Gastroesophageal sphincter (tissue), 4 donors: ENCODE measurements at regions not wholly inside any gene's neighbourhood (a gene's known extent, or its start where the extent isn't known, plus 50 kb on each side); places are given as distances from the start of the nearest gene placed in this dataset.

Experiments used
- ATAC-seq: fragments of 150-250 bp; one replicate; pipeline ENCODE4 v1.9.1; 2016; ENCODE audit warnings: mild to moderate bottlenecking, moderate library complexity
- H3K27ac ChIP-seq, 4 donors: fragments of 200-600 bp; sonication (generic) in 3 of 4; 1 replicate in 3 of 4; 2 replicates in 1 of 4; pipeline ENCODE4 v1.5.1; 2016 to 2019
- H3K27me3 ChIP-seq: fragments of 200-600 bp; sonication (generic); one replicate; pipeline ENCODE4 v1.5.1; 2019
- H3K36me3 ChIP-seq, 2 donors: fragments of 200-600 bp; sonication (generic); one replicate each; pipeline ENCODE4 v1.5.1; 2019; ENCODE audit warnings: control low read depth in 1 of 2
- H3K4me1 ChIP-seq, 3 donors: fragments of 200-600 bp; sonication (generic); 1 replicate in 2 of 3; 2 replicates in 1 of 3; pipeline ENCODE4 v1.5.1; 2016 to 2019; ENCODE audit warnings: control low read depth in 2 of 3
- H3K4me3 ChIP-seq, 2 donors: fragments of 200-600 bp; sonication (generic); one replicate each; pipeline ENCODE4 v1.5.1; 2019; ENCODE audit warnings: mild to moderate bottlenecking in 1 of 2, moderate library complexity in 1 of 2
- H3K9me3 ChIP-seq, 3 donors: fragments of 200-600 bp; sonication (generic); one replicate each; pipeline ENCODE4 v1.5.1; 2017 to 2019; ENCODE audit warnings: control low read depth in 2 of 3
- EP300 ChIP-seq: sonication (generic); formaldehyde crosslinking; IDR thresholded peaks from one replicate; pipeline ENCODE4 v1.6.1; 2017; ENCODE audit warnings: antibody characterized with exemption, mild to moderate bottlenecking
- POLR2A ChIP-seq, 2 donors: fragments of 450-650 bp; IDR thresholded peaks; one replicate each; pipeline ENCODE4 v1.6.1; 2017; ENCODE audit warnings: antibody characterized with exemption in 2 of 2, mild to moderate bottlenecking in 2 of 2, moderate library complexity in 1 of 2
- POLR2AphosphoS5 ChIP-seq: sonication (generic); formaldehyde crosslinking; IDR thresholded peaks from one replicate; pipeline ENCODE4 v1.6.1; 2017; ENCODE audit warnings: antibody characterized with exemption
- WGBS, 2 donors: methylation state at CpG; one replicate each; pipeline ENCODE4 v1.1.5; 2018; ENCODE audit warnings: low coverage in 1 of 2; 5-methylcytosine and 5-hydroxymethylcytosine counted together
- TF ChIP-seq, protein P1 (sequence below), 4 experiments: fragments of 200-600 bp in 2 of 4; fragments of 450-650 bp in 2 of 4; sonication (generic) in 1 of 4; IDR thresholded peaks; one replicate each; pipeline ENCODE4 v1.5.1; 2017 to 2019; ENCODE audit warnings: antibody characterized with exemption in 4 of 4, mild to moderate bottlenecking in 2 of 4, moderate library complexity in 2 of 4

DNA sequence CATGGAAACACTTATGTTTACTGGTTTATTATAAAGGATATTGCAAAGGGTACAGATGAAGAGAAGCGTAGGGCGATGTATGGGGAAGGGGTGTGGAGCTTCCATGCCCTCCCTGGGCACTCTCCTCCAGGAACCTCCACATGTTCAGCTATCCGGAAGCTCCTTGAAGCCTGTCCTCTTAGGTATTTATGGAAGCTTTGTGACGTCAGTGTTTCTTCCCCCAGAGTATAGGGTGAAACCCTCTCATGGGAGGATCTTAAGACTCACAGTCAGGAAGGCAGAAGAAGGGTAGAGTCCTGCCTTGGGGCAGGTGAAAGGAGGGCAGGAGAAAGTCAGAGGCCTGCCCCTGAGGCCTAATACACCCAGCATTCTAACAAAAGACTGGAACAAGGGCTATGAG, 61.3 kb upstream of the CREB1 start:
- H3K27ac ChIP-seq = no peak overlapping the region
- 85 to 100% methylated on average over 1 to 3 of the region's 4 CpGs for WGBS, 2 donors
- no peak for TF ChIP-seq POLR2A (IDR thresholded peaks at IDR 0.05)
- TF ChIP-seq, protein P1, sequence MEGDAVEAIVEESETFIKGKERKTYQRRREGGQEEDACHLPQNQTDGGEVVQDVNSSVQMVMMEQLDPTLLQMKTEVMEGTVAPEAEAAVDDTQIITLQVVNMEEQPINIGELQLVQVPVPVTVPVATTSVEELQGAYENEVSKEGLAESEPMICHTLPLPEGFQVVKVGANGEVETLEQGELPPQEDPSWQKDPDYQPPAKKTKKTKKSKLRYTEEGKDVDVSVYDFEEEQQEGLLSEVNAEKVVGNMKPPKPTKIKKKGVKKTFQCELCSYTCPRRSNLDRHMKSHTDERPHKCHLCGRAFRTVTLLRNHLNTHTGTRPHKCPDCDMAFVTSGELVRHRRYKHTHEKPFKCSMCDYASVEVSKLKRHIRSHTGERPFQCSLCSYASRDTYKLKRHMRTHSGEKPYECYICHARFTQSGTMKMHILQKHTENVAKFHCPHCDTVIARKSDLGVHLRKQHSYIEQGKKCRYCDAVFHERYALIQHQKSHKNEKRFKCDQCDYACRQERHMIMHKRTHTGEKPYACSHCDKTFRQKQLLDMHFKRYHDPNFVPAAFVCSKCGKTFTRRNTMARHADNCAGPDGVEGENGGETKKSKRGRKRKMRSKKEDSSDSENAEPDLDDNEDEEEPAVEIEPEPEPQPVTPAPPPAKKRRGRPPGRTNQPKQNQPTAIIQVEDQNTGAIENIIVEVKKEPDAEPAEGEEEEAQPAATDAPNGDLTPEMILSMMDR (IDR thresholded peaks at IDR 0.05) = no peak
- no peak for TF ChIP-seq POLR2AphosphoS5
- TF ChIP-seq EP300 = no peak
- H3K27me3 ChIP-seq = no peaks in the 10 kb centered on the region
- H3K4me1 ChIP-seq = peaks cover 0 to 13% (median 8%) of the 10 kb centered on the region in 3 donors
- H3K4me3 ChIP-seq = no peak overlapping the region
- no peaks in the 10 kb centered on the region for H3K36me3 ChIP-seq
- no peaks in the 10 kb centered on the region for H3K9me3 ChIP-seq
- no peak for ATAC-seq

DNA sequence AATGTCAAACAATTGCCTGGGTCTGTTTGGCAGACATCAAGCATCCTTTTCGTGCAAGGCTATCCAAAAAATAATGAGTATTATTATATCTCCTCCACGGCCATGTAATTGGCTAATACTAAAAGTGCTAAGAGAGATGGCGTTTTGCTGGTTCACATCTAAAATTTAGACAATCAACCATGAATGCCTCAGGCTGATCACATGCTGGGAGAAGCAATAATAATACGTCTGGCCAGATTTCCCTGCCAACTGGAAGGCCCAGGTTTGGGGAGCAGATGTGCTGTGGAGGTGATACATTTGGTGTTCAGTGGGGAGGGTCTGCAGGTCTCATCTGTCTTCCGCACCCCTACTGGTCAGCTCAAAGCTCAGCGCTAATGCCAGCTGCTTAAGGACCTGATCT, 60.3 kb upstream of the CREB1 start:
- 70 to 76% methylated on average over 5 of the region's 6 CpGs for WGBS, 2 donors
- H3K4me3 ChIP-seq = no peak overlapping the region
- TF ChIP-seq POLR2AphosphoS5 (no peak), POLR2A (IDR thresholded peaks at IDR 0.05) (no peak), EP300 (no peak)
- TF ChIP-seq, protein P1 (IDR thresholded peaks at IDR 0.05) = no peak
- no peak overlapping the region for H3K27ac ChIP-seq
- no peaks in the 10 kb centered on the region for H3K36me3 ChIP-seq
- no peaks in the 10 kb centered on the region for H3K27me3 ChIP-seq
- no peak for ATAC-seq
- no peaks in the 10 kb centered on the region for H3K9me3 ChIP-seq
- H3K4me1 ChIP-seq = peaks cover 0 to 23% (median 12%) of the 10 kb centered on the region in 3 donors

DNA sequence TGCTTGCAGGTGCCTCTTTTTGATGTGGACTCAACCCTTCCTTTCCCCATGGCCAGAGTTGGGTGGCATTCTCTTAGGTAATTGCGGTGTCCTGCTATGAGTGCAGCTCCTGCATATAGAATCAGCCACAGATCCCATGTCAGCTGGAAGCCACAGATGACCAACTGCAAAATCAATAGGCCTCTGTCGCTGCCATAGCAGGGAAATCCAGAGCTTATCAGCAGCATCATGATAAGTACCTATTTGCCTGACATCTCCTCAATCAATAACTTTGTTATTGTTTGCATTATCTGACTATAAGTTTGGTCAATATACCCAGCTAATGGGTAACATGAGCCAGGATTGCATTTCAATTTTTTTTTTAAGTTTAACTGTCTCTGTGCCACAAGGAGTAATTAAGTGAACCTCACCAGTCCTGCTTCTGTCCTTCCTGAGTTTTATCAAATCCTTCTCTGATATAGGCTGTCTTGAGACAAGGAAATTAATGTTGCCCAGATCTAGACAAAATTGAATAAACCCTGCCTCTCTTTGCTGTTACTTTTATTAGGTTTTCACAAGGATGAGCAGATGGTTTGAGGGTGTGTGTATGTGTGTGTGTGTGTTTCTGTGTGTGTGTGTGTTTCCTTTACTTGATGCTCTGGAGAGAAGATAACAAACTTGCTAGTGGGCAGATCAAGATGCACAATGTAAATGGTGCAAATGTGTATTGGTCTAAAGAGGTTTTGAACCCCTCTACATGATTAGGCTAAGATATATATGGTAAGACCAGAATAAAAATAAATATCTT, 59.6 kb upstream of the CREB1 start:
- no peaks in the 10 kb centered on the region for H3K9me3 ChIP-seq
- no peaks in the 10 kb centered on the region for H3K27me3 ChIP-seq
- TF ChIP-seq EP300 = no peak
- no peak for TF ChIP-seq POLR2AphosphoS5
- TF ChIP-seq, protein P1 (IDR thresholded peaks at IDR 0.05) = no peak
- no peak for TF ChIP-seq POLR2A (IDR thresholded peaks at IDR 0.05)
- 96 to 100% methylated on average over 2 of the region's 2 CpGs for WGBS, 2 donors
- no peak overlapping the region for H3K27ac ChIP-seq
- peaks cover 0 to 28% (median 12%) of the 10 kb centered on the region in 3 donors for H3K4me1 ChIP-seq
- no peak for ATAC-seq
- no peaks in the 10 kb centered on the region for H3K36me3 ChIP-seq
- H3K4me3 ChIP-seq = no peak overlapping the region

DNA sequence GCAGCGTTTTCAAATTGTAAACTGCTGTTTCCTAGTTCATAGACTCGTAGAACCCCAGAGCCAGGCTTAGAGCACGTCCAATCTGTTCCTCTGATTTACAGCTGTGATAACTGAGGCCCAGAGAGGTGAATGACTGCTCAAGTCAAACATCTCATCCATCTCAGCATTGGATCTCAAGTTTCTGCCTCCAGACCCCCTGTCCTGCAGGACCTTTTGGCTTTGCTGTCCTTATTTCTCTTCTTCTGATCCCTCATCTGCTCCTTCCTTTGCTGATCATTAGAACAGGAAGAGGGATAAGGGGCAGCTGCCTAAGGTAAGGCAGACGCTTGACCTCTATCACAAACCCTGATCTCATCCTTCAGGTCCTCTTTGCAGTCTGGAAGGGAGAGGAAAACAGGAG, 58.5 kb upstream of the CREB1 start:
- no peaks in the 10 kb centered on the region for H3K36me3 ChIP-seq
- no peaks in the 10 kb centered on the region for H3K27me3 ChIP-seq
- peaks cover 0 to 34% (median 12%) of the 10 kb centered on the region in 3 donors for H3K4me1 ChIP-seq
- no peak overlapping the region for H3K27ac ChIP-seq
- WGBS, 2 donors = 82 to 95% methylated on average over 3 of the region's 4 CpGs
- no peak for TF ChIP-seq POLR2AphosphoS5
- TF ChIP-seq, protein P1 (IDR thresholded peaks at IDR 0.05) = no peak
- TF ChIP-seq EP300 = no peak
- no peak for TF ChIP-seq POLR2A (IDR thresholded peaks at IDR 0.05)
- ATAC-seq = no peak
- no peak overlapping the region for H3K4me3 ChIP-seq
- H3K9me3 ChIP-seq = no peaks in the 10 kb centered on the region
